Mesendoderm (in vitro differentiated cells): ENCODE measurements at regions not wholly inside any gene's neighbourhood (a gene's known extent, or its start where the extent isn't known, plus 50 kb on each side); places are given as distances from the start of the nearest gene placed in this dataset.

Experiments
- DNase-seq: peaks from one replicate; pipeline ENCODE4 v3.0.0; 2013
- H2AK5ac ChIP-seq: 2 replicates; pipeline ENCODE4 v1.6.1; 2013; ENCODE audit warnings: low read length, inconsistent platforms
- H2BK120ac ChIP-seq: 2 replicates; pipeline ENCODE4 v1.6.1; 2013; ENCODE audit warnings: low read depth, mild to moderate bottlenecking, low read length, moderate library complexity, mixed read lengths
- H2BK15ac ChIP-seq: replicated peaks from 2 replicates; pipeline ENCODE4 v1.6.1; 2013; ENCODE audit warnings: low read depth, mild to moderate bottlenecking, moderate library complexity
- H2BK5ac ChIP-seq: 2 replicates; pipeline ENCODE4 v1.6.1; 2013; ENCODE audit warnings: low read length, inconsistent platforms
- H3K18ac ChIP-seq: 2 replicates; pipeline ENCODE4 v1.6.1; 2013; ENCODE audit warnings: mild to moderate bottlenecking, low read length, mixed read lengths
- H3K23ac ChIP-seq: one replicate; pipeline ENCODE4 v1.6.1; 2013; ENCODE audit warnings: low read length
- H3K27ac ChIP-seq: 2 replicates; pipeline ENCODE4 v1.5.1; 2013; ENCODE audit warnings: low read depth, mild to moderate bottlenecking, inconsistent platforms, low read length, moderate library complexity
- H3K27me3 ChIP-seq: 2 replicates; pipeline ENCODE4 v1.6.1; 2013; ENCODE audit warnings: low read length, control low read depth, mild to moderate bottlenecking, inconsistent platforms; ENCODE audit not compliant: insufficient read depth, poor library complexity
- H3K36me3 ChIP-seq: 2 replicates; pipeline ENCODE4 v1.6.1; 2013; ENCODE audit warnings: low read length, inconsistent platforms; ENCODE audit not compliant: control insufficient read depth, insufficient read depth
- H3K4ac ChIP-seq: one replicate; pipeline ENCODE4 v1.6.1; 2013; ENCODE audit warnings: low read depth, mild to moderate bottlenecking, low read length, moderate library complexity
- H3K4me1 ChIP-seq: 2 replicates; pipeline ENCODE4 v1.6.1; 2013; ENCODE audit warnings: low read depth, low read length, inconsistent platforms; ENCODE audit not compliant: control insufficient read depth
- H3K4me2 ChIP-seq: 2 replicates; pipeline ENCODE4 v1.6.1; 2013; ENCODE audit warnings: low read length
- H3K4me3 ChIP-seq: 2 replicates; pipeline ENCODE4 v1.5.1; 2013; ENCODE audit warnings: mild to moderate bottlenecking, low read length
- H3K56ac ChIP-seq: one replicate; pipeline ENCODE4 v1.6.1; 2013; ENCODE audit warnings: low read length
- H3K79me1 ChIP-seq: 2 replicates; pipeline ENCODE4 v1.6.1; 2013; ENCODE audit warnings: low read length, inconsistent platforms
- H3K79me2 ChIP-seq: 2 replicates; pipeline ENCODE4 v1.6.1; 2013; ENCODE audit warnings: mild to moderate bottlenecking, low read length; ENCODE audit not compliant: control insufficient read depth, insufficient read depth
- H3K9ac ChIP-seq: 2 replicates; pipeline ENCODE4 v1.6.1; 2013; ENCODE audit warnings: low read length, inconsistent platforms
- H4K5ac ChIP-seq: one replicate; pipeline ENCODE4 v1.6.1; 2013; ENCODE audit warnings: low read length
- H4K8ac ChIP-seq: one replicate; pipeline ENCODE4 v1.6.1; 2013; ENCODE audit warnings: low read depth, mild to moderate bottlenecking, control low read depth, low read length, moderate library complexity
- WGBS: extraction: QIAGEN DNeasy Blood & Tissue Kit; methylation state at CpG from one replicate; pipeline ENCODE4 v1.1.7; 2013; ENCODE audit warnings: low lambda C conversion rate, missing lambda C conversion rate; ENCODE audit not compliant: insufficient coverage; ENCODE audit errors: extremely low coverage; 5-methylcytosine and 5-hydroxymethylcytosine counted together

- Histone ChIP-seq H3K56ac (no peak overlapping the region), H2BK5ac (no peak overlapping the region), H4K5ac (no peak overlapping the region), H2BK120ac (no peak overlapping the region), H3K23ac (no peak overlapping the region), H4K8ac (no peak overlapping the region), H3K27ac (no peak overlapping the region), H2BK15ac (no peak overlapping the region), H2AK5ac (no peak overlapping the region), H3K4me1 (no peaks in the 10 kb centered on the region), H3K4ac (no peak overlapping the region), H3K4me3 (no peak overlapping the region), H3K27me3 (no peaks in the 10 kb centered on the region), H3K79me2 (no peaks in the 10 kb centered on the region), H3K79me1 (no peaks in the 10 kb centered on the region), H3K4me2 (no peak overlapping the region), H3K36me3 (no peaks in the 10 kb centered on the region), H3K9ac (no peak overlapping the region), H3K18ac (no peak overlapping the region)
- DNase-seq, result no peak
- no CpG with 5 or more reads among the region's 4 CpGs for WGBS
Measured at GRCh38 chr1:61605607-61606321, 119.2 kb downstream of the TM2D1 start.

DNA sequence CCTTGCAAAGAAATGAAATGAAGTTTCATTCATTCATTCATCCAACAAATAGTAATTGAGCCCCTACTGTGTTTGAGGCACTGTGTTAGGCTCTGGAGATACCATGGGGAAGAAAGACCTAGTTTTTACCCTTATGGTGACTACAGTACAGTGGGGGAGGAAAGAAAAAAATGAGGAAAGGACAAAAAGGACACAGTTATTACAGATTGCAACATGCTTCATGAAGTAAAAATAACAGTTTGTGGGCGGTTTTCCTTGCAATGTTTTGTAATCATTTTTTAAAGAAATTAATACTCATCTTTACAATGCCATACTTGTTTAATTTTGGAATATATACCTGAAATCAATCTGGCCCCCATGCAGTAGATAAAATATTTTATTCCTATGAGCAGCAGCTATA, 120.3 kb downstream of the TM2D1 start:
- Histone ChIP-seq H3K79me1 (no peaks in the 10 kb centered on the region), H2BK120ac (no peak overlapping the region), H3K56ac (no peak overlapping the region), H2BK5ac (no peak overlapping the region), H4K8ac (no peak overlapping the region), H3K27ac (no peak overlapping the region), H3K4ac (no peak overlapping the region), H3K79me2 (no peaks in the 10 kb centered on the region), H3K9ac (no peak overlapping the region), H3K4me2 (no peak overlapping the region), H3K4me1 (no peaks in the 10 kb centered on the region), H3K18ac (no peak overlapping the region), H3K27me3 (no peaks in the 10 kb centered on the region), H2BK15ac (no peak overlapping the region), H3K4me3 (no peak overlapping the region), H2AK5ac (no peak overlapping the region), H3K36me3 (no peaks in the 10 kb centered on the region), H3K23ac (no peak overlapping the region), H4K5ac (no peak overlapping the region)
- DNase-seq, result no peak
- no CpG with 5 or more reads among the region's 1 CpG for WGBS

DNA sequence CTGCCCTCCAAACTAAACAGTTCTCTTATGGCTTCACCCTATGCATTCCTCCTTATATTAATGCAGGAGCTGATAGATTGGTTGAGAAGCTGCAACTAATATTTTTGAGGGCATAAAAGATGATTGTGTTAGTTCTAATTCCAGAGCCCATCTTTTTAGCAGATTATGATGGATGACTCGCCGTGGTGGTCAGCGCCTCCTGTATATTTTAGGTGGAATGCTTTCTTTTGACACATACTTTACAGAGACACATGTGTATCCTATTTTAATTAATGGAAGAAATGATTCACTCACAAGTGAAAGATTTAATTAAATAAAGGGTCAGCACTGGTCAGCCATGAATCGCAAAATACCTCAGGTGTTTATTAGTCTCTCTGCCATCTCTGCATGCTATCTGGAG, 120.7 kb downstream of the TM2D1 start:
- no peak for DNase-seq
- H2AK5ac ChIP-seq, result no peak overlapping the region
- no peaks in the 10 kb centered on the region for H3K79me1 ChIP-seq
- no peak overlapping the region for H3K23ac ChIP-seq
- H4K8ac ChIP-seq, result no peak overlapping the region
- no peak overlapping the region for H3K4me2 ChIP-seq
- no peaks in the 10 kb centered on the region for H3K4me1 ChIP-seq
- H3K56ac ChIP-seq, result no peak overlapping the region
- H3K18ac ChIP-seq, result no peak overlapping the region
- no CpG with 5 or more reads among the region's 4 CpGs for WGBS
- H3K79me2 ChIP-seq, result no peaks in the 10 kb centered on the region
- no peak overlapping the region for H3K4ac ChIP-seq
- H3K9ac ChIP-seq, result no peak overlapping the region
- no peak overlapping the region for H3K27ac ChIP-seq
- H3K36me3 ChIP-seq, result no peaks in the 10 kb centered on the region
- no peaks in the 10 kb centered on the region for H3K27me3 ChIP-seq
- no peak overlapping the region for H2BK15ac ChIP-seq
- no peak overlapping the region for H2BK120ac ChIP-seq
- no peak overlapping the region for H4K5ac ChIP-seq
- H2BK5ac ChIP-seq, result no peak overlapping the region
- no peak overlapping the region for H3K4me3 ChIP-seq

DNA sequence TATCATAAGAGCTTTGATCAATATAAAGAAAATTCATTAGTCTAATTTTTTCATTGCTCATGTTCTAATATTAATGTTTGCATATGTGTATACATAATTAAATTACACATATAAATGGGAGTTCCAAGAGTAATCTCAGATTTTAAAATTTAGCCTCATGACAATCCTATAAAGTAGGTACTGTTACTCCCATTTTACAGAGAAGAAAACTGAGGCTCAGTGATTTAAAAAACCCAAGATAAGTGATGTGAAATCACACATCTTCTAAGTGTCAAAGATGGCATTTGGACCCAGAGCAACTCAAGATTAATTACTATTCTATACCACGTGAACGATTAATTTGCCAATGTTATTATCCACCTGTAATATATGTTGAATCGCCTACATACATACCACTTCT, 122.3 kb downstream of the TM2D1 start:
- Histone ChIP-seq H3K4me3 (no peak overlapping the region), H2BK120ac (no peak overlapping the region), H2AK5ac (no peak overlapping the region), H2BK15ac (no peak overlapping the region), H3K18ac (no peak overlapping the region), H3K36me3 (no peaks in the 10 kb centered on the region), H3K4ac (no peak overlapping the region), H3K9ac (no peak overlapping the region), H3K4me1 (no peaks in the 10 kb centered on the region), H3K79me1 (no peaks in the 10 kb centered on the region), H3K27me3 (no peaks in the 10 kb centered on the region), H3K79me2 (no peaks in the 10 kb centered on the region), H3K56ac (no peak overlapping the region), H3K23ac (no peak overlapping the region), H4K8ac (no peak overlapping the region), H4K5ac (no peak overlapping the region), H2BK5ac (no peak overlapping the region), H3K4me2 (no peak overlapping the region), H3K27ac (no peak overlapping the region)
- no CpG with 5 or more reads among the region's 3 CpGs for WGBS
- no peak for DNase-seq

GRCh38 chr1:61597601-61598000, 127.3 kb downstream of the TM2D1 start:
- no CpG with 5 or more reads among the region's 2 CpGs for WGBS
- Histone ChIP-seq H3K18ac (no peak overlapping the region), H3K4ac (no peak overlapping the region), H3K27ac (no peak overlapping the region), H4K5ac (no peak overlapping the region), H3K79me2 (no peaks in the 10 kb centered on the region), H2BK5ac (no peak overlapping the region), H3K36me3 (no peaks in the 10 kb centered on the region), H3K23ac (no peak overlapping the region), H3K4me3 (no peak overlapping the region), H3K9ac (no peak overlapping the region), H3K4me1 (no peaks in the 10 kb centered on the region), H3K79me1 (no peaks in the 10 kb centered on the region), H4K8ac (no peak overlapping the region), H2BK120ac (no peak overlapping the region), H2BK15ac (no peak overlapping the region), H3K27me3 (no peaks in the 10 kb centered on the region), H3K4me2 (no peak overlapping the region), H2AK5ac (no peak overlapping the region), H3K56ac (no peak overlapping the region)
- DNase-seq, result no peak

GRCh38 chr1:61593331-61593730, 131.6 kb downstream of the TM2D1 start:
- WGBS, result no CpG with 5 or more reads among the region's 4 CpGs
- Histone ChIP-seq H2AK5ac (no peak overlapping the region), H3K4ac (no peak overlapping the region), H3K4me3 (no peak overlapping the region), H3K79me2 (no peaks in the 10 kb centered on the region), H2BK5ac (no peak overlapping the region), H3K23ac (no peak overlapping the region), H2BK120ac (no peak overlapping the region), H3K18ac (no peak overlapping the region), H4K8ac (no peak overlapping the region), H3K79me1 (no peaks in the 10 kb centered on the region), H3K27me3 (no peaks in the 10 kb centered on the region), H3K36me3 (no peaks in the 10 kb centered on the region), H3K56ac (no peak overlapping the region), H3K27ac (no peak overlapping the region), H3K4me1 (no peaks in the 10 kb centered on the region), H3K4me2 (no peak overlapping the region), H3K9ac (no peak overlapping the region), H4K5ac (no peak overlapping the region), H2BK15ac (no peak overlapping the region)
- no peak for DNase-seq
